Chondrocyte (in vitro differentiated cells): ENCODE measurements at regions not wholly inside any gene's neighbourhood (a gene's known extent, or its start where the extent isn't known, plus 50 kb on each side); places are given as distances from the start of the nearest gene placed in this dataset.
A peak's percentile ranks its signal among the peaks of the same experiment; 100 is the strongest.

ENCODE experiments used
- DNase-seq: peaks from one replicate; pipeline ENCODE4 v3.0.0; 2021; ENCODE audit warnings: mixed read lengths, low spot score
- H3K27ac Mint-ChIP-seq: one replicate; pipeline ENCODE4 v1.8.0; 2021; ENCODE audit warnings: mild to moderate bottlenecking, moderate library complexity, mixed read lengths; ENCODE audit not compliant: unreplicated experiment
- H3K27me3 Mint-ChIP-seq: 2 replicates; pipeline ENCODE4 v1.8.0; 2021; ENCODE audit warnings: low read depth, mixed read lengths
- H3K36me3 Mint-ChIP-seq: 2 replicates; pipeline ENCODE4 v1.8.0; 2021; ENCODE audit warnings: low read depth, mixed read lengths
- H3K4me1 Mint-ChIP-seq: 2 replicates; pipeline ENCODE4 v1.8.0; 2021; ENCODE audit warnings: low read depth, mild to moderate bottlenecking, mixed read lengths
- H3K4me3 Mint-ChIP-seq: one replicate; pipeline ENCODE4 v1.8.0; 2021; ENCODE audit warnings: mild to moderate bottlenecking, moderate library complexity, mixed read lengths; ENCODE audit not compliant: unreplicated experiment
- H3K9me3 Mint-ChIP-seq: 2 replicates; pipeline ENCODE4 v1.8.0; 2021; ENCODE audit warnings: low read depth, mixed read lengths
- CTCF ChIP-seq: fragments of 200-600 bp; sonication (generic); IDR thresholded peaks from 2 replicates; pipeline ENCODE4 v1.5.0; 2021; ENCODE audit warnings: antibody characterized with exemption, mild to moderate bottlenecking, moderate library complexity

GRCh38 chr9:22356985-22357384, 89.6 kb upstream of the DMRTA1 start:
- DNase-seq: no peak
- Mint-ChIP-seq H3K36me3 (peaks cover 12% of the 10 kb centered on the region), H3K27me3 (no peaks in the 10 kb centered on the region), H3K4me1 (peaks cover 9% of the 10 kb centered on the region), H3K9me3 (peaks cover 27% of the 10 kb centered on the region), H3K27ac (no peak overlapping the region), H3K4me3 (no peak overlapping the region)
- TF ChIP-seq CTCF: no peak

GRCh38 chr9:22363421-22363887, 83.2 kb upstream of the DMRTA1 start:
- no peaks in the 10 kb centered on the region for H3K27me3 Mint-ChIP-seq
- peaks cover 5% of the 10 kb centered on the region for H3K9me3 Mint-ChIP-seq
- H3K36me3 Mint-ChIP-seq: peaks cover 7% of the 10 kb centered on the region
- H3K4me3 Mint-ChIP-seq: no peak overlapping the region
- no peak for TF ChIP-seq CTCF
- peak; percentile 91 for DNase-seq
- H3K27ac Mint-ChIP-seq: no peak overlapping the region
- no peaks in the 10 kb centered on the region for H3K4me1 Mint-ChIP-seq

GRCh38 chr9:22373636-22374035, 73.0 kb upstream of the DMRTA1 start:
- Mint-ChIP-seq H3K27ac (no peak overlapping the region), H3K4me1 (peaks cover 9% of the 10 kb centered on the region), H3K4me3 (no peak overlapping the region), H3K36me3 (no peaks in the 10 kb centered on the region), H3K27me3 (no peaks in the 10 kb centered on the region), H3K9me3 (peaks cover 24% of the 10 kb centered on the region)
- DNase-seq: no peak
- no peak for TF ChIP-seq CTCF

GRCh38 chr9:22374051-22374450, 72.6 kb upstream of the DMRTA1 start:
- no peaks in the 10 kb centered on the region for H3K36me3 Mint-ChIP-seq
- peaks cover 9% of the 10 kb centered on the region for H3K4me1 Mint-ChIP-seq
- H3K27ac Mint-ChIP-seq: no peak overlapping the region
- H3K9me3 Mint-ChIP-seq: peaks cover 22% of the 10 kb centered on the region
- H3K4me3 Mint-ChIP-seq: no peak overlapping the region
- no peak for DNase-seq
- no peak for TF ChIP-seq CTCF
- H3K27me3 Mint-ChIP-seq: no peaks in the 10 kb centered on the region

GRCh38 chr9:22379272-22379671, 67.4 kb upstream of the DMRTA1 start:
- Mint-ChIP-seq H3K27me3 (no peaks in the 10 kb centered on the region), H3K9me3 (peaks cover 6% of the 10 kb centered on the region), H3K27ac (no peak overlapping the region), H3K4me3 (no peak overlapping the region), H3K4me1 (peaks cover 16% of the 10 kb centered on the region), H3K36me3 (no peaks in the 10 kb centered on the region)
- no peak for TF ChIP-seq CTCF
- no peak for DNase-seq
